DMS53 treated with DMSO at 0.1 percent for 48 hours (cell line): ENCODE measurements at regions not wholly inside any gene's neighbourhood (a gene's known extent, or its start where the extent isn't known, plus 50 kb on each side); places are given as distances from the start of the nearest gene placed in this dataset.
"Not testable (repeated sequence)": the region's sequence is repeated elsewhere in the genome, so short reads cannot be mapped to it uniquely, and the experiment has no call there.

Experiments
- DNase-seq: peaks from one replicate; lab custom pipeline; 2025; ENCODE audit not compliant: unreplicated experiment; lab: John Stamatoyannopoulos, UW

DNA sequence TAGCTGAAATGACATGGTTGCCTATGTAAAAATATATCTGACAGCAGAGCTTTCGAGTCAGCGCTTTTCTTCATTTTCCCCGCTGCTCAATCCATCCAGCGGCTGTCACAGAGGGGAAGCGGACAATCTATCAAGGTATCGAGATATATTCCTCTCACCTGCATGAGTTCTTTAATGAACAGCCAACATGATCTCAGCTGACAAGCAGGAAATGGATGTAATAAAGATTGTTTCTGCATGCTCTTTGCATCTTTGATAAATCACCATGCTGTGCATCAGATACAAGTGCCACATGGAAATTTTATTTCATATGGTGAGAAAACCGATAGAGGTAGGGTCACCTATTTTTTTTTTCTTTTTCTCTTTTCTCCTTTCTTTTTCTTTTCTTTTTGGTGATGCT is 602.3 kb upstream of the MMS22L start:
- DNase-seq: no peak

GRCh38 chr6:97885828-97886227 is 602.8 kb upstream of the MMS22L start:
- DNase-seq: no peak

GRCh38 chr6:97901531-97901930 is 618.5 kb upstream of the MMS22L start:
- no peak for DNase-seq

DNA sequence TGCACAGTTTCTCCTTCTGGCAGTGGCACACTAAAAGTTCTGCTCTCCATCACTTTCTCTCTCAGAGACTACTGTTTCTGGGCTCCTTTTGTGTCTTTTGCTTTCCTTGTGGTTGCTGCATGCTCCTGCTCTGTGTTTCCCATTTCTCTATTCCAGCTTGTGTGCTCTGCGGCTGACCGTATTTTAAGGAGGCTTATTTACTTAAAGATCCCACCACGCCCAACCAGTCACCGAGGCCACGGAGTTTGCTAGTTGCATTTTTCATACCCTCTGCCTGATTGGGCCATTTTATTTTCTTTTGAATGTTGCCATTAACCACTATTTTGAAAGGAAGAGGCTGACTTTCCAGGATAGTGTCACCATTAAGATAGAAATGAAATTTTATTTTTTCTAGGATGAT is 626.4 kb upstream of the MMS22L start:
- DNase-seq: no peak

DNA sequence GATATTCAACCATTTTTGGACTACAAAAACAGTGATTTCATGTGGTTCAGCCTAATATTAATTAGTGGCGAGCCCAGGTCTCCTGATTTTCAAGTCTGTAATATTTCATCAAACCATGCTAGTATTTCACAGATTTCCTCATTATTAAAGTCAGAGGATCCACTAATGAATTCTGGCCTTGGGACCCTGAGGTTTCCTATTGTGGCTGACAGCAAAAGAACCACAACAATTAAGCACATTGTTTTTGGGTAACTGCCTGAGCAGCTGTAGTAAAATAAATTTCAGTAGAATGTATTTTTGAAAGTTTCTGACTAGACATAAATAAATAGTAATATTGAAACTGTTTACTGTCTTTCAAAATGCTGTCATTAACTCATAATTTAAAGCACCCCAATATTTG is 630.7 kb upstream of the MMS22L start:
- no peak for DNase-seq

GRCh38 chr6:97914912-97915311 is 631.9 kb upstream of the MMS22L start:
- no peak for DNase-seq

- DNase-seq: no peak
Observed at GRCh38 chr6:97915537-97915936, 632.5 kb upstream of the MMS22L start.

DNA sequence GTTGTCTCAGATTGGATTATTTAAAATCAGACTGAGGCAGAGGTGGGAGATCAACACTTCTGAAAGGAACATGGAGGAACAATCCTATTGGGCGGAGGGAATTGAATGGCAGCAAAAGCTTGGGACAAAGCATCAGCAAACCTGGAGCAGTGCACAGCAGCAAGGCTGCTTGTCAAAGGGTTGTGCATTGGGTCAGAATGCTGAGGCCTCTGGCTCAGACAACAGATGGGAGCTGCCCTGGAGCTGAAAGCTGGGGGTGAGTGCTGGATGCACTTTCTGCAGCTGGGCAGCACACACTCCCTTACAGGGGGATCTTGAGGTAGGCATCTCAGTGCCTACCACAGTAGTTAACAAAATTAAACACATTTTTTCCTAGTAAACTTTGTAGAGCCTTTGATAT is 634.4 kb upstream of the MMS22L start:
- DNase-seq: no peak

DNA sequence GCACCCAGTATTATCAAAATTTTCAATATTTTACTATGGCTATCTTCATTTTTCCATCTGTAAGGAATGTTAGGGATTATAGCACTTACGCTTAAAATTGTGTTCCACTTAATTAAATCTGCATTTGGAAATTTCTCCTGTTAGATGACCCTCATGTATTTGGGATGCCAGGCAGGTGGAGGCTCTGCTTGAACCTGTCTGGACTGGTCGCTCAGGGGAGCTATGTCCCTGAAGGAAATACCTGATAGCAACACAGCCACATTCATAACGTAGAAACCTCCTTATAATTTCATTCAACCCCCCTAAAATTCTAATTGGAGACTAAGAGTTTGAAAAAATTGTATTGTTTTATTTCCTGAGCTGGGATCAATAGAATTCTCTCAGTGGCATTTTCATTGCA is 636.0 kb upstream of the MMS22L start:
- no peak for DNase-seq

- no peak for DNase-seq
Observed at GRCh38 chr6:97919631-97920030, 636.6 kb upstream of the MMS22L start.

GRCh38 chr6:97923249-97923648 is 640.2 kb upstream of the MMS22L start:
- no peak for DNase-seq

- peak; percentile 2 for DNase-seq
Observed at GRCh38 chr6:97925504-97925903, 642.5 kb upstream of the MMS22L start.

DNA sequence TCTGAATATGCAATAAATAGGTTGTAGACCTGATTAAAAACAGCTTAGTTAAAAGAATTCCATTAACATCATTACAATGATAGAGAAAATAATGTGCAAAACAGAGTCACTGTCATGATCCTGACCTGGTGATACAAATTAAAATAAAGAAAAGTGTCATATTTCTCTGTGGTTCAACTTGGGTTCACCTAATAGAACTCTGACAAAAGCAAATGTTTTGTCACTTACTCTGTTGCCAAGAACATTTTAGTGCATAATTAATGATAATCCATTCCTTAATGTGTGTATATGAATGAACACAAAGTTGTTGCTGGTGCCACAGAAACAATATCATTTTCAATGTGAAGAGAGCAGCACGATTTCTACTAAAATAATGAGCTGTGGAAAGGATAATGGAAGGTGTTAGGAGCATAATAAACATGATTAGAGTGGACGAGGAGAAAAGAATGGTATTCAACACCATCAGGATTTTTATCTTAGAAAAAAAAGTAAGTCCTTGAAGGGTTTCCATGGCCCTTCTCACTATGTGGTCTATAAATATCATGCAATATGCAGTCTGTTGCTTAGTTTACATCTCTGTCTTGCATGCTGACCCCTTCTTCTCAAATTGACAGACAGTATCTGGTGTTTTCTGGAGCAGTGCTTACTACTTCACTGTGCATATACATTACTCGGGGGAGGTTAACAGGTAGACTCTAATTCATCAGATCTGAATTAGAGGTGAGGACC is 656.6 kb upstream of the MMS22L start:
- no peak for DNase-seq

DNA sequence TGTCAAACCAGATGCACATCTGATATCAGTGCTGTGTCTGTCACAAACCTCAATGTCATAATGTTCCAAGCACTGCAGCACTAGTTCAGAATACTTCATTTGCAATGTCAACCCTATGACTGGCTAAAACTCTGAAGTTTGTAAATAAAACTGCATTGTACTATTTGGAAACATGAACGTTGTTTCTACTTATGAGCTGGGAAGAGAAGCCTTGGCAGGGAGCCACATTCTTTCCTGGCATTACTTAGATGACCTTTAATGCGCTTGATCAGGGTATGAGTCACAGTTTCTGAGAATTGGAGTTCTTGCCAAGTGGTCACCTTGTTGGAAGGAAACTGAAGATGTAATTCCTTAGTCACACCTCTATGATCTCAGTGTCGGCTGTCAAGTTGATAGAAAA is 664.8 kb upstream of the MMS22L start:
- peak; percentile 60 for DNase-seq

- DNase-seq: no peak
Observed at GRCh38 chr6:97958134-97958533, 675.1 kb upstream of the MMS22L start.

GRCh38 chr6:97963193-97963592 is 680.2 kb upstream of the MMS22L start:
- no peak for DNase-seq

DNA sequence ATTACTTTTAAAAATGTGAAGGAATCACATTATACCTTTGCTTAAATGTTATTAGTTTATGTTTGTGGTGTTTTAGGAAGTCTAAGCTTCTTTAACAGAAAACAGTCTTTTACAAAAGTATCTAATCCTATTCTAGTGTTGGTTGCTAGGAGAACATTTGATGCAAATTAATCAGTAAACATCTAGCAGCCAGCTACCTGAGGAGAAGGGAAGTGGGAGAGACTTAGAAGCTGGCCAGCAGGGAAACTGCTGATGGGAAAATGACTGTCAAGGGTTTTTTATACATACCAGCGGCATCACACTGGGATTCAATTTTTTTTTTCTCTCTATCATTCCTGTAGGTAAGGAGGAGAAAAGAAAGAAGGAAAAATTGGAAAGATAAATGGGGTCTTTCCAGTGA is 686.0 kb upstream of the MMS22L start:
- DNase-seq: no peak

DNA sequence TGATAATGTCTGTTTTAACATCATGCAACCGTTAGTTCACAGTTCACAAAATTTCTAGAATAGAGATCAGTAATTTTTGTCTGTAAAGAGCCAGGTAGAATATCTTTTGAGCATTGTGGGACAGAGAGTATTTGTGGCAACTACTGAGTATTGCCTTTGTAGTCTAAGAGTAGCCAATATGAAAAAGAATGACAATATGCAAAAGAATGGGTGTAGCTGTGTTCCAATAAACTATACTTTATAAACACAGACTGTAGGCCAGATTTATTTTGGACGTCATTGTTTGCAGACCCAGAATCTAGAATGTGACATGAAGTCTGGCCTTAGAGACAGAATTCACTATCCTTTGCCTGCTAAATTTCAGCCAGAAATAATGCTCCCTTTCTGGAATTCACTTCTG is 694.1 kb upstream of the MMS22L start:
- DNase-seq: no peak

GRCh38 chr6:97978855-97979271 is 695.8 kb upstream of the MMS22L start:
- peak; percentile 31 for DNase-seq

- not testable (repeated sequence) for DNase-seq
Observed at GRCh38 chr6:97979285-97979684, 696.3 kb upstream of the MMS22L start.

DNA sequence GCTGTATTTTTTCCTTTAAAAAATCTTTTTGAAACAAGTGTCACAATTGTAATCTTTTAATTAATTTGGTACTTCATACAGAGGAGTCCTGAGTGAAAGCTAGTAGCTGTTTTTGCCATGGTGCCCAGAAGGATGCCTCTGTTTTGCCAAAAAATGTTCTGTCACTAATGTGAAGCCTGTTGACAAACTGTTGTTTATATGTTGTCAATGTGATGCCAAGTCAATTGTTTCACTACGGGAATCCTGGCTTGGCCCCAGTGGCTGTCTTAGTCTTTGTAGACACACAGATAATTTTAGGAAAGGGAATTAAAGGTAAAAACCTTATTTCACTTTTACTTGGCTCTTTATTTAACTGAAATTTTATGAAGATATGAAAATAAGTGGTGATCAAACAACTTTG is 706.4 kb upstream of the MMS22L start:
- DNase-seq: no peak

GRCh38 chr6:97995158-97995557 is 712.1 kb upstream of the MMS22L start:
- DNase-seq: no peak

DNA sequence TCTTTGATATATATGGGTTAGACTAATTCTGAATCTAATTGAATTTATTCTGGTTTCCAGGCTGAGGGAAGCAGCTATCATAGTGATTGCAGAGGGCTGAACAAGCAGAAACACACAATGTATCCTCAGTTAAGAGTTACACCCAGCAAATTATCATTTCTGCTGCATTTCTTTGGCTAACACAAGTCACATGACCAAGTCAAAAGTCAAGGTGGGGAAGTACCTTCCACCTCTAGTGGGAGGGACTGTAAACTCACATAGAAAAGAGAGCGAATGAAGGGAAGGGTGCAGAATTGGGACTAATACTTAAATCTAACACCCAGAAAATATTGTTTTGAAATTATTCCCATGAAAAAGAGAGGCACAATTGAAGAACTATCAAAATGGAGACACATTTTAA is 719.7 kb upstream of the MMS22L start:
- DNase-seq: no peak
